Caco-2 (cell line): ENCODE measurements at regions not wholly inside any gene's neighbourhood (a gene's known extent, or its start where the extent isn't known, plus 50 kb on each side); places are given as distances from the start of the nearest gene placed in this dataset.
"Not testable (repeated sequence)": the region's sequence is repeated elsewhere in the genome, so short reads cannot be mapped to it uniquely, and the experiment has no call there.

Experiments used
- BruUV-seq: library from RNA; stranded (reverse); fragments of 400-500 nt; replicated peaks from 2 replicates; lab custom pipeline; 2021; lab: Mats Ljungman, UMichigan
- CTCF ChIA-PET: fragments of 300-600 bp; sonication (Branson Sonifier 250); formaldehyde crosslinking; loops from one replicate; lab custom pipeline; 2022; ENCODE audit warnings: antibody characterized with exemption; lab: Charles Lee
- POLR2A ChIA-PET: fragments of 300-600 bp; sonication (Branson Sonifier 250); formaldehyde crosslinking; loops from one replicate; lab custom pipeline; 2022; ENCODE audit warnings: antibody characterized with exemption; lab: Charles Lee
- DNase-seq, 2 experiments: peaks; one replicate each; pipeline versions ENCODE4 v3.0.0 to v3.0.0-alpha.2; 2020 to 2022
- H3K27me3 ChIP-seq: replicated peaks from 2 replicates; pipeline ENCODE4 v1.6.0; 2011; ENCODE audit warnings: low read length; ENCODE audit not compliant: control insufficient read depth, insufficient read depth
- H3K36me3 ChIP-seq: 2 replicates; pipeline ENCODE4 v1.5.1; 2011; ENCODE audit warnings: low read length; ENCODE audit not compliant: control insufficient read depth, insufficient read depth
- H3K4me1 ChIP-seq: fragments of 250-450 bp; sonication (Bioruptor Pico); 2 replicates; pipeline ENCODE4 v1.5.1; 2020; ENCODE audit warnings: mild to moderate bottlenecking
- H3K4me3 ChIP-seq: 2 replicates; pipeline ENCODE4 v1.5.1; 2011; ENCODE audit warnings: low read depth, mild to moderate bottlenecking, control low read depth, low read length
- H3K9me3 ChIP-seq: fragments of 250-450 bp; sonication (Bioruptor Pico); 2 replicates; pipeline ENCODE4 v1.5.1; 2020; ENCODE audit warnings: mild to moderate bottlenecking, moderate library complexity
- H3K27ac Mint-ChIP-seq: one replicate; pipeline ENCODE4 v1.8.0; 2022; ENCODE audit warnings: mixed read lengths; ENCODE audit not compliant: unreplicated experiment
- H3K27me3 Mint-ChIP-seq: one replicate; pipeline ENCODE4 v1.8.0; 2022; ENCODE audit warnings: mixed read lengths; ENCODE audit not compliant: insufficient read depth, unreplicated experiment
- H3K36me3 Mint-ChIP-seq: one replicate; pipeline ENCODE4 v1.8.0; 2022; ENCODE audit warnings: mild to moderate bottlenecking, mixed read lengths; ENCODE audit not compliant: insufficient read depth, unreplicated experiment
- H3K4me1 Mint-ChIP-seq: one replicate; pipeline ENCODE4 v1.8.0; 2022; ENCODE audit warnings: low read depth, mixed read lengths; ENCODE audit not compliant: unreplicated experiment
- H3K4me3 Mint-ChIP-seq: one replicate; pipeline ENCODE4 v1.8.0; 2022; ENCODE audit warnings: mild to moderate bottlenecking, moderate library complexity, mixed read lengths; ENCODE audit not compliant: unreplicated experiment
- H3K9me3 Mint-ChIP-seq: one replicate; pipeline ENCODE4 v1.8.0; 2022; ENCODE audit warnings: mixed read lengths; ENCODE audit not compliant: unreplicated experiment
- intact Hi-C: fragments of 100-400 bp; cut with micrococcal nuclease; formaldehyde crosslinking; loops from one replicate; pipeline ENCODE4 v1.10.0; 2022; ENCODE audit not compliant: unreplicated experiment
- TF ChIP-seq, protein P1 (sequence below), 2 experiments: fragments of 200-600 bp in 1 of 2; IDR thresholded peaks; 1 replicate in 1 of 2; 2 replicates in 1 of 2; pipeline versions ENCODE4 v1.5.1 to v1.8.0; 2011 to 2022; ENCODE audit warnings: antibody characterized with exemption in 1 of 2, control low read depth in 1 of 2, inconsistent platforms in 1 of 2, low read depth in 1 of 2, low read length in 1 of 2, mild to moderate bottlenecking in 1 of 2, moderate library complexity in 1 of 2; ENCODE audit not compliant: insufficient read depth in 1 of 2, severe bottlenecking in 1 of 2, unreplicated experiment in 1 of 2

DNA sequence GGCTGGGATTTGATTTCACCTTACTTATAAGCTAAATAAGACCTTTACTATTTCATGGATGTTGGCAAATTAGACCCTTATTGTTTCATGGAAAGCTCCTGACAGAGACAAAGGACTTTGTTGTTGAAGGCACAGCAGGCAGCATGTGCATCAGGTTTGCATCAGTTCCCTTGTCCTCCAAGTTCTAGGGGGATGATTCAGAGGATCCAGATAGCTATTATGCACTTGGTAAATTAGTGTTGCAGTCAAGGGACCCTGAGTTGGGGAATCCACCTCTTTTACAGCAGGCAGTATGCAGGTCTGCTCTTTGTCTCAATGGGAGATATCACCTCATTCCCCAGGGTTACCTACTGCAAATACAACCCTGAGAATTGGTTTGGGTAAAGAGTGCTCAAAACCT, 131.4 kb upstream of the IGSF10 start:
- Mint-ChIP-seq H3K4me1 (peaks cover 16% of the 10 kb centered on the region), H3K4me3 (no peak overlapping the region), H3K27me3 (no peaks in the 10 kb centered on the region), H3K36me3 (no peaks in the 10 kb centered on the region), H3K9me3 (peaks cover 10% of the 10 kb centered on the region), H3K27ac (no peak overlapping the region)
- DNase-seq, result no peak
- TF ChIP-seq, protein P1, sequence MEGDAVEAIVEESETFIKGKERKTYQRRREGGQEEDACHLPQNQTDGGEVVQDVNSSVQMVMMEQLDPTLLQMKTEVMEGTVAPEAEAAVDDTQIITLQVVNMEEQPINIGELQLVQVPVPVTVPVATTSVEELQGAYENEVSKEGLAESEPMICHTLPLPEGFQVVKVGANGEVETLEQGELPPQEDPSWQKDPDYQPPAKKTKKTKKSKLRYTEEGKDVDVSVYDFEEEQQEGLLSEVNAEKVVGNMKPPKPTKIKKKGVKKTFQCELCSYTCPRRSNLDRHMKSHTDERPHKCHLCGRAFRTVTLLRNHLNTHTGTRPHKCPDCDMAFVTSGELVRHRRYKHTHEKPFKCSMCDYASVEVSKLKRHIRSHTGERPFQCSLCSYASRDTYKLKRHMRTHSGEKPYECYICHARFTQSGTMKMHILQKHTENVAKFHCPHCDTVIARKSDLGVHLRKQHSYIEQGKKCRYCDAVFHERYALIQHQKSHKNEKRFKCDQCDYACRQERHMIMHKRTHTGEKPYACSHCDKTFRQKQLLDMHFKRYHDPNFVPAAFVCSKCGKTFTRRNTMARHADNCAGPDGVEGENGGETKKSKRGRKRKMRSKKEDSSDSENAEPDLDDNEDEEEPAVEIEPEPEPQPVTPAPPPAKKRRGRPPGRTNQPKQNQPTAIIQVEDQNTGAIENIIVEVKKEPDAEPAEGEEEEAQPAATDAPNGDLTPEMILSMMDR (IDR thresholded peaks at IDR 0.05; ENCODE audit: insufficient read depth in 1 of 2, low read depth in 1 of 2, low read length in 1 of 2, severe bottlenecking in 1 of 2, unreplicated experiment in 1 of 2), result no peak
- no peaks in the 10 kb centered on the region for H3K27me3 ChIP-seq
- ChIA-PET CTCF (interaction anchor here (0.5 kb wide), 1 partner anchor 10 kb away, joined by 3 read pairs; no protein-coding TSS in a partner anchor), POLR2A (no interaction called here)
- no peaks in the 10 kb centered on the region for H3K9me3 ChIP-seq
- peaks cover 20% of the 10 kb centered on the region for H3K4me1 ChIP-seq
- intact Hi-C loops, result no loop called here
- H3K4me3 ChIP-seq, result no peak overlapping the region
- no peaks in the 10 kb centered on the region for H3K36me3 ChIP-seq
- no TSS peak for BruUV-seq

DNA sequence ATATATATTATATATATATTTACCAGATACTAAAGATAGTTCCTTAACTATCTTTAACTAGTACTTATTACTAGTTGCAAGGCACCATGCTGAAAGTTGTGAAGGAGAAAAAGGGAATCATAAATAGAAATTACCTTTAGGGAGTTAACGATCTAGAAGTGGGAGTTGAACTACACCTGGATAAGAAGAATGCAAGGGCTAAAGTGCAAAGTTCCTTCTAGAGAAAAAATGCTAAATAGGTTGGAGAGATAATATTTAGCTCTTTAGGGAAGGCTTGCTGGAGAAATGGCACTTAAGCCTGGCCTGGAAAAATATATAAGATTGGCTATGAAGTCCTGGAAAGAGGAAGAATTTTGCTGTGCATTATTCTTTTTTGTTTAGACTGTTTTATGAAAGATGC, 130.6 kb upstream of the IGSF10 start:
- Histone ChIP-seq H3K4me1 (peaks cover 20% of the 10 kb centered on the region), H3K27me3 (no peaks in the 10 kb centered on the region), H3K4me3 (no peak overlapping the region), H3K36me3 (no peaks in the 10 kb centered on the region), H3K9me3 (no peaks in the 10 kb centered on the region)
- BruUV-seq, result no TSS peak
- CTCF ChIA-PET, result no interaction called here
- TF ChIP-seq, protein P1 (IDR thresholded peaks at IDR 0.05; ENCODE audit: insufficient read depth in 1 of 2, low read depth in 1 of 2, low read length in 1 of 2, severe bottlenecking in 1 of 2, unreplicated experiment in 1 of 2), result no peak
- H3K27ac Mint-ChIP-seq, result no peak overlapping the region
- intact Hi-C loops, result no loop called here
- no peaks in the 10 kb centered on the region for H3K27me3 Mint-ChIP-seq
- peak overlapping the region; percentile 42 for H3K4me3 Mint-ChIP-seq
- peaks cover 10% of the 10 kb centered on the region for H3K9me3 Mint-ChIP-seq
- H3K4me1 Mint-ChIP-seq, result peaks cover 16% of the 10 kb centered on the region
- POLR2A ChIA-PET, result no interaction called here
- DNase-seq, result no peak
- H3K36me3 Mint-ChIP-seq, result no peaks in the 10 kb centered on the region

DNA sequence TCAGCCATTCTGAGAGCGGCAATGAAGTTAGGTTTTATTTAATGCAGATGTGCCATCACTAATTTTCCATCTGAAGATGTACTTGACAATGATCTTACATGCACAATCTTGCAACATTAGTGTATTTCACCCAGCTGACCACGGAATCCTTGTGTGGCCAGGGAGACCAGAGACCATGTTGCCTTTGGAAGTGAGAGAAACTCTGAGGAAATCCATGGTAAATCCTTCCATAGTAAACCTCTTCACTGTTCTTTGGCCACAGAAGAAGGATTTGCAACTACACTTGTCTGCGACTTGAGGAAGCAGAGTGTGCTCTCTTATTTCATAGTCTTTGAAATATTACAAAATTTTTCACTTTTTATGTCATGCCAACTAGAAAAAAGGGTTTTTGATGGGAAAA, 128.4 kb upstream of the IGSF10 start:
- Histone ChIP-seq H3K4me1 (peaks cover 20% of the 10 kb centered on the region), H3K4me3 (no peak overlapping the region), H3K27me3 (no peaks in the 10 kb centered on the region), H3K36me3 (no peaks in the 10 kb centered on the region), H3K9me3 (no peaks in the 10 kb centered on the region)
- no TSS peak for BruUV-seq
- no peaks in the 10 kb centered on the region for H3K36me3 Mint-ChIP-seq
- H3K4me1 Mint-ChIP-seq, result peaks cover 19% of the 10 kb centered on the region
- H3K27me3 Mint-ChIP-seq, result no peaks in the 10 kb centered on the region
- DNase-seq, result no peak
- H3K4me3 Mint-ChIP-seq, result no peak overlapping the region
- TF ChIP-seq, protein P1 (IDR thresholded peaks at IDR 0.05; ENCODE audit: insufficient read depth in 1 of 2, low read depth in 1 of 2, low read length in 1 of 2, severe bottlenecking in 1 of 2, unreplicated experiment in 1 of 2), result no peak
- ChIA-PET POLR2A (no interaction called here), CTCF (no interaction called here)
- H3K9me3 Mint-ChIP-seq, result peaks cover 10% of the 10 kb centered on the region
- no peak overlapping the region for H3K27ac Mint-ChIP-seq
- intact Hi-C loops, result no loop called here

DNA sequence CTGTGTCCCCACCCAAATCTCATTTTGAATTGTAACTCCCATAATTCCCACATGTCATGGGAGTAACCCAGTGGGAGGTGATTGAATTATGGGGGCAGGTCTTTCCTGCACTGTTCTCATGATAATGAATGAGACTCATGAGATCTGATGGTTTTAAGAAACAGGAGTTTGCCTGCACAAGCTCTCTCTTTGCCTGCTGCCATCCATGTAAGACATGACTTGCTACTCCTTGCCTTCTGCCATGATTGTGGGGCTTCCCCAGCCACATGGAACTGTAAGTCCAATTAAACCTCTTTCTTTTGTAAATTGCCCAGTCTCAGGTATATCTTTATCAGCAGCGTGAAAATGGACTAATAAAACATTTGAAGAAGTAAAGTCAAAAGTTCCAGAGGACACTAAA, 126.8 kb upstream of the IGSF10 start:
- Mint-ChIP-seq H3K4me1 (peaks cover 25% of the 10 kb centered on the region), H3K9me3 (peaks cover 14% of the 10 kb centered on the region)
- BruUV-seq, H3K27ac Mint-ChIP-seq, H3K4me3 Mint-ChIP-seq, H3K4me3 ChIP-seq, POLR2A ChIA-PET, H3K27me3 ChIP-seq, CTCF ChIA-PET, H3K27me3 Mint-ChIP-seq, H3K36me3 ChIP-seq, H3K36me3 Mint-ChIP-seq, DNase-seq, H3K9me3 ChIP-seq, intact Hi-C loops: not testable (repeated sequence)
- H3K4me1 ChIP-seq, result peaks cover 20% of the 10 kb centered on the region
